ENCODE measurements at regions not wholly inside any gene's neighbourhood (a gene's known extent, or its start where the extent isn't known, plus 50 kb on each side); places are given as distances from the start of the nearest gene placed in this dataset.

GRCh38 chr1:204017032-204017431 lies 55.9 kb upstream of the SOX13 start:
- Histone ChIP-seq H3K27ac (no peak overlapping the region), H3K9me3 (ENCODE audit: insufficient read depth, low read depth) (no peaks in the 10 kb centered on the region), H3K36me3 (ENCODE audit: low read depth) (no peaks in the 10 kb centered on the region), H2AFZ (no peak overlapping the region), H4K20me1 (ENCODE audit: insufficient read depth) (no peaks in the 10 kb centered on the region), H3K27me3 (ENCODE audit: insufficient read depth, low read depth) (no peaks in the 10 kb centered on the region), H3K79me2 (ENCODE audit: low read depth) (no peaks in the 10 kb centered on the region), H3K4me1 (replicated peaks; ENCODE audit: insufficient read depth) (no peaks in the 10 kb centered on the region), H3F3A (ENCODE audit: insufficient read depth, low read depth) (no peaks in the 10 kb centered on the region), H3K4me3 (no peak overlapping the region), H3K4me2 (no peak overlapping the region), H3K9me2 (ENCODE audit: insufficient read depth) (no peaks in the 10 kb centered on the region)
- TF ChIP-seq EZH2 (IDR thresholded peaks at IDR 0.05; ENCODE audit: low read depth) (no peak), CTCF (conservative IDR thresholded peaks at IDR 0.05) (no peak)
- POLR2A ChIA-PET (ENCODE audit: unreplicated experiment): no interaction called here
- no peak for DNase-seq
- intact Hi-C loops (cut with micrococcal nuclease; ENCODE audit: unreplicated experiment): no loop called here
- no TSS peak for BruUV-seq (replicated peaks)
- CTCF ChIA-PET: no interaction called here

- BruUV-seq (replicated peaks): no TSS peak
- no peak overlapping the region for H2AFZ ChIP-seq
- CTCF ChIA-PET: no interaction called here
Measured at GRCh38 chr1:204018460-204018859, 54.5 kb upstream of the SOX13 start.

More at GRCh38 chr1:204018460-204018859, 54.5 kb upstream of the SOX13 start:
- TF ChIP-seq EZH2 (IDR thresholded peaks at IDR 0.05; ENCODE audit: low read depth) (no peak), CTCF (conservative IDR thresholded peaks at IDR 0.05) (no peak)
- Histone ChIP-seq H3K27me3 (ENCODE audit: insufficient read depth, low read depth) (no peaks in the 10 kb centered on the region), H3K4me1 (replicated peaks; ENCODE audit: insufficient read depth) (no peaks in the 10 kb centered on the region), H3K36me3 (ENCODE audit: low read depth) (no peaks in the 10 kb centered on the region), H3K9me2 (ENCODE audit: insufficient read depth) (no peaks in the 10 kb centered on the region), H3K9me3 (ENCODE audit: insufficient read depth, low read depth) (no peaks in the 10 kb centered on the region), H3K4me2 (no peak overlapping the region), H3K27ac (no peak overlapping the region), H3K4me3 (no peak overlapping the region), H3F3A (ENCODE audit: insufficient read depth, low read depth) (no peaks in the 10 kb centered on the region), H3K79me2 (ENCODE audit: low read depth) (no peaks in the 10 kb centered on the region), H4K20me1 (ENCODE audit: insufficient read depth) (no peaks in the 10 kb centered on the region)
- POLR2A ChIA-PET (ENCODE audit: unreplicated experiment): no interaction called here
- no peak for DNase-seq
- intact Hi-C loops (cut with micrococcal nuclease; ENCODE audit: unreplicated experiment): no loop called here
